PC-3 (cell line): ENCODE measurements at regions not wholly inside any gene's neighbourhood (a gene's known extent, or its start where the extent isn't known, plus 50 kb on each side); places are given as distances from the start of the nearest gene placed in this dataset.

Source experiments
- EZH2 ChIP-seq: fragments of 300-600 bp; sonication (generic); IDR thresholded peaks from one replicate; pipeline ENCODE4 v1.6.1; 2017; ENCODE audit warnings: antibody characterized with exemption, mild to moderate bottlenecking, low read length; ENCODE audit not compliant: unreplicated experiment
- EZH2phosphoT487 ChIP-seq: fragments of 300-600 bp; sonication (generic); IDR thresholded peaks from 2 replicates; pipeline ENCODE4 v1.6.1; 2018; ENCODE audit warnings: mild to moderate bottlenecking, antibody characterized with exemption, low read length, borderline replicate concordance
- TF ChIP-seq, protein P1 (sequence below): fragments of 300-600 bp; sonication (generic); conservative IDR thresholded peaks from 2 replicates; pipeline ENCODE4 v1.5.1; 2017; ENCODE audit warnings: antibody characterized with exemption, low read depth, mild to moderate bottlenecking, low read length

- TF ChIP-seq, protein P1, sequence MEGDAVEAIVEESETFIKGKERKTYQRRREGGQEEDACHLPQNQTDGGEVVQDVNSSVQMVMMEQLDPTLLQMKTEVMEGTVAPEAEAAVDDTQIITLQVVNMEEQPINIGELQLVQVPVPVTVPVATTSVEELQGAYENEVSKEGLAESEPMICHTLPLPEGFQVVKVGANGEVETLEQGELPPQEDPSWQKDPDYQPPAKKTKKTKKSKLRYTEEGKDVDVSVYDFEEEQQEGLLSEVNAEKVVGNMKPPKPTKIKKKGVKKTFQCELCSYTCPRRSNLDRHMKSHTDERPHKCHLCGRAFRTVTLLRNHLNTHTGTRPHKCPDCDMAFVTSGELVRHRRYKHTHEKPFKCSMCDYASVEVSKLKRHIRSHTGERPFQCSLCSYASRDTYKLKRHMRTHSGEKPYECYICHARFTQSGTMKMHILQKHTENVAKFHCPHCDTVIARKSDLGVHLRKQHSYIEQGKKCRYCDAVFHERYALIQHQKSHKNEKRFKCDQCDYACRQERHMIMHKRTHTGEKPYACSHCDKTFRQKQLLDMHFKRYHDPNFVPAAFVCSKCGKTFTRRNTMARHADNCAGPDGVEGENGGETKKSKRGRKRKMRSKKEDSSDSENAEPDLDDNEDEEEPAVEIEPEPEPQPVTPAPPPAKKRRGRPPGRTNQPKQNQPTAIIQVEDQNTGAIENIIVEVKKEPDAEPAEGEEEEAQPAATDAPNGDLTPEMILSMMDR, result no peak
- TF ChIP-seq EZH2, result no peak
- no peak for TF ChIP-seq EZH2phosphoT487
Observed at GRCh38 chr18:11289248-11289647, 139.9 kb upstream of the PIEZO2 start.
